K562 (cell line): ENCODE measurements at regions not wholly inside any gene's neighbourhood (a gene's known extent, or its start where the extent isn't known, plus 50 kb on each side); places are given as distances from the start of the nearest gene placed in this dataset.

Source experiments
- ATAC-seq: fragments of 200-7000 bp; cut with Tn5 transposase; 3 replicates; pipeline ENCODE4 v1.9.1; 2020; ENCODE audit warnings: moderate library complexity
- BruUV-seq: library from RNA; stranded (reverse); fragments of 400-500 nt; replicated peaks from 2 replicates; lab custom pipeline; 2021; lab: Mats Ljungman, UMichigan
- CTCF ChIA-PET: fragments of 300-600 bp; formaldehyde crosslinking; extraction: SDS; loops from one replicate; lab custom pipeline; 2021; ENCODE audit warnings: low intra/inter-chr PET ratio; lab: Yijun Ruan, JAX
- POLR2A ChIA-PET: fragments of 300-600, 350-650 bp; sonication (Branson Sonifier 250); formaldehyde crosslinking; extraction: SDS; loops from one replicate; lab custom pipeline; 2021; ENCODE audit warnings: antibody characterized with exemption, inconsistent platforms; lab: Yijun Ruan, JAX
- DNase-seq, 4 experiments: peaks; one replicate each; pipeline versions ENCODE4 v3.0.0 to v3.0.0-alpha.2; 2011 to 2018; ENCODE audit warnings: low spot score in 3 of 4, mixed read lengths in 3 of 4; ENCODE audit errors: extremely low read depth in 1 of 4
- FAIRE-seq: peaks from 2 replicates; lab custom pipeline; 2011; peaks lifted over from hg19 to GRCh38; lab: Jason Lieb, UNC
- H2AFZ ChIP-seq: 2 replicates; pipeline ENCODE4 v1.6.0; 2011; ENCODE audit warnings: low read depth, low read length, control low read depth, inconsistent platforms
- H3K27ac ChIP-seq: fragments of 200-600 bp; 3 replicates; pipeline ENCODE4 v1.8.0; 2011; ENCODE audit warnings: low read depth, mild to moderate bottlenecking, control low read depth, inconsistent platforms, low read length, moderate library complexity, mixed read lengths; ENCODE audit errors: extremely low read depth
- H3K27me3 ChIP-seq, 2 experiments: fragments of 300-600 bp in 1 of 2; 2 replicates in 1 of 2; 3 replicates in 1 of 2; pipeline versions ENCODE4 v1.6.0 to v1.8.0; 2011; ENCODE audit warnings: inconsistent platforms in 2 of 2, low read length in 2 of 2, mild to moderate bottlenecking in 1 of 2, mixed read lengths in 1 of 2, moderate library complexity in 1 of 2; ENCODE audit not compliant: control insufficient read depth in 2 of 2, insufficient read depth in 2 of 2
- H3K36me3 ChIP-seq: fragments of 300-600 bp; 3 replicates; pipeline ENCODE4 v1.8.0; 2011; ENCODE audit warnings: mild to moderate bottlenecking, low read length, inconsistent platforms; ENCODE audit not compliant: control insufficient read depth, insufficient read depth
- H3K4me1 ChIP-seq, 2 experiments: fragments of 200-600 bp in 1 of 2; replicated peaks in 1 of 2; 2 replicates in 1 of 2; 3 replicates in 1 of 2; pipeline versions ENCODE4 v1.5.1 to v1.8.0; 2011; ENCODE audit warnings: inconsistent platforms in 2 of 2, low read length in 2 of 2, mild to moderate bottlenecking in 1 of 2, mixed read lengths in 1 of 2, moderate library complexity in 1 of 2; ENCODE audit not compliant: control insufficient read depth in 2 of 2, insufficient read depth in 2 of 2
- H3K4me2 ChIP-seq: 2 replicates; pipeline ENCODE4 v1.6.1; 2011; ENCODE audit warnings: low read length, control low read depth, inconsistent platforms, mixed read lengths; ENCODE audit not compliant: insufficient read depth
- H3K4me3 ChIP-seq: fragments of 200-600 bp; sonication (generic), shearing (Covaris generic); 2 replicates; pipeline ENCODE4 v1.5.1; 2016; ENCODE audit warnings: control low read depth, inconsistent platforms
- H3K79me2 ChIP-seq: fragments of 200-600 bp; 3 replicates; pipeline ENCODE4 v1.8.0; 2011; ENCODE audit warnings: low read length, inconsistent platforms; ENCODE audit not compliant: control insufficient read depth, insufficient read depth
- H3K9ac ChIP-seq, 2 experiments: 2 replicates each; pipeline versions ENCODE4 v1.6.0 to v1.6.1; 2011; ENCODE audit warnings: low read depth in 2 of 2, low read length in 2 of 2, control low read depth in 1 of 2, inconsistent platforms in 1 of 2, mild to moderate bottlenecking in 1 of 2, mixed read lengths in 1 of 2; ENCODE audit not compliant: insufficient read depth in 1 of 2
- H3K9me1 ChIP-seq: one replicate; pipeline ENCODE4 v1.6.0; 2011; ENCODE audit warnings: inconsistent platforms, mild to moderate bottlenecking, low read length, moderate library complexity; ENCODE audit not compliant: control insufficient read depth, insufficient read depth
- H3K9me3 ChIP-seq: replicated peaks from 2 replicates; pipeline ENCODE4 v1.5.1; 2011; ENCODE audit warnings: low read depth, low read length, inconsistent platforms; ENCODE audit not compliant: control insufficient read depth, insufficient read depth
- H4K20me1 ChIP-seq: replicated peaks from 2 replicates; pipeline ENCODE4 v1.6.1; 2011; ENCODE audit warnings: low read length, inconsistent platforms, mixed read lengths; ENCODE audit not compliant: control insufficient read depth, insufficient read depth
- CHD2 ChIP-seq: IDR thresholded peaks from 2 replicates; pipeline ENCODE4 v1.6.1; 2011; ENCODE audit warnings: low read depth, low read length
- FOXP4 ChIP-seq: sonication (generic); formaldehyde crosslinking; IDR thresholded peaks from 2 replicates; pipeline ENCODE4 v1.8.0; 2022; ENCODE audit warnings: mild to moderate bottlenecking, missing genetic modification reagents, borderline replicate concordance
- KDM2B ChIP-seq: fragments of 250-450 bp; sonication (Bioruptor Pico); IDR thresholded peaks from 2 replicates; pipeline ENCODE4 v1.8.0; 2021; ENCODE audit warnings: mild to moderate bottlenecking, moderate library complexity
- MED1 ChIP-seq: sonication (generic); formaldehyde crosslinking; IDR thresholded peaks from 2 replicates; pipeline ENCODE4 v1.8.1; 2023; ENCODE audit warnings: missing genetic modification reagents, borderline replicate concordance
- TCF7L2 ChIP-seq: fragments of 150-350 bp; IDR thresholded peaks from 2 replicates; pipeline ENCODE4 v1.6.1; 2016; ENCODE audit warnings: low read depth, mild to moderate bottlenecking, low read length, moderate library complexity
- THRAP3 ChIP-seq: fragments of 450-650 bp; IDR thresholded peaks from 2 replicates; pipeline ENCODE4 v1.6.1; 2016; ENCODE audit warnings: mild to moderate bottlenecking, inconsistent platforms, borderline replicate concordance
- YBX1 ChIP-seq: fragments of 450-650 bp; IDR thresholded peaks from 2 replicates; pipeline ENCODE4 v1.7.1; 2016; ENCODE audit warnings: mild to moderate bottlenecking
- ZFP1 ChIP-seq: fragments of 450-650 bp; formaldehyde crosslinking; IDR thresholded peaks from 2 replicates; pipeline ENCODE4 v1.4.0; 2020; ENCODE audit warnings: mild to moderate bottlenecking, mixed read lengths
- WGBS: fragments of 100-300 bp; shearing (Covaris generic); methylation state at CpG from one replicate; pipeline ENCODE4 v1.1.6; 2016; ENCODE audit warnings: low coverage, mixed read lengths; ENCODE audit not compliant: insufficient coverage; ENCODE audit errors: missing lambda C conversion rate; 5-methylcytosine and 5-hydroxymethylcytosine counted together
- in situ Hi-C: fragments of 300-500 bp; cut with MboI; formaldehyde crosslinking; loops from 4 replicates; pipeline ENCODE4 v1.15.0; 2018; ENCODE audit warnings: inconsistent platforms, mixed read lengths
- intact Hi-C: fragments of 100-400 bp; cut with micrococcal nuclease; formaldehyde crosslinking; loops from 2 replicates; pipeline ENCODE4 v1.14.2; 2022
- TF ChIP-seq, protein P1 (sequence below): fragments of 250-450 bp; sonication (Bioruptor Pico); IDR thresholded peaks from 2 replicates; pipeline ENCODE4 v1.5.0; 2020; ENCODE audit warnings: mild to moderate bottlenecking

GRCh38 chr13:21318891-21319532 is 140.1 kb downstream of the ZDHHC20 start:
- H3K4me3 ChIP-seq, result no peak overlapping the region
- H3K27me3 ChIP-seq, result no peaks in the 10 kb centered on the region; a peak in 1 of 5 replicates
- intact Hi-C loops (no loop called here), in situ Hi-C loops (no loop called here)
- POLR2A ChIA-PET, result no interaction called here
- FAIRE-seq (no peak), ATAC-seq (no peak), DNase-seq (no peak)
- H2AFZ ChIP-seq, result no peak overlapping the region
- BruUV-seq, result no TSS peak
- H4K20me1 ChIP-seq, result no peaks in the 10 kb centered on the region
- H3K4me2 ChIP-seq, result no peak overlapping the region
- no peak overlapping the region for H3K27ac ChIP-seq
- H3K36me3 ChIP-seq, result no peaks in the 10 kb centered on the region
- CTCF ChIA-PET, result no interaction called here
- WGBS, result 40% methylated on average over 3 of the region's 50 CpGs
- TF ChIP-seq YBX1 (no peak), FOXP4 (CRISPR knock-in tag) (no peak), TCF7L2 (no peak), ZFP1 (no peak), MED1 (CRISPR knock-in tag) (no peak), CHD2 (no peak), THRAP3 (no peak), KDM2B (CRISPR knock-in tag) (no peak)
- TF ChIP-seq, protein P1, sequence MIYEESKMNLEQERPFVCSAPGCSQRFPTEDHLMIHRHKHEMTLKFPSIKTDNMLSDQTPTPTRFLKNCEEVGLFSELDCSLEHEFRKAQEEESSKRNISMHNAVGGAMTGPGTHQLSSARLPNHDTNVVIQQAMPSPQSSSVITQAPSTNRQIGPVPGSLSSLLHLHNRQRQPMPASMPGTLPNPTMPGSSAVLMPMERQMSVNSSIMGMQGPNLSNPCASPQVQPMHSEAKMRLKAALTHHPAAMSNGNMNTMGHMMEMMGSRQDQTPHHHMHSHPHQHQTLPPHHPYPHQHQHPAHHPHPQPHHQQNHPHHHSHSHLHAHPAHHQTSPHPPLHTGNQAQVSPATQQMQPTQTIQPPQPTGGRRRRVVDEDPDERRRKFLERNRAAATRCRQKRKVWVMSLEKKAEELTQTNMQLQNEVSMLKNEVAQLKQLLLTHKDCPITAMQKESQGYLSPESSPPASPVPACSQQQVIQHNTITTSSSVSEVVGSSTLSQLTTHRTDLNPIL (CRISPR knock-in tag), result no peak
- no peaks in the 10 kb centered on the region for H3K9me1 ChIP-seq
- H3K79me2 ChIP-seq, result no peaks in the 10 kb centered on the region
- H3K9ac ChIP-seq, result no peak overlapping the region
- H3K9me3 ChIP-seq, result no peaks in the 10 kb centered on the region
- no peaks in the 10 kb centered on the region for H3K4me1 ChIP-seq
